Panc1 (cell line): ENCODE measurements at regions not wholly inside any gene's neighbourhood (a gene's known extent, or its start where the extent isn't known, plus 50 kb on each side); places are given as distances from the start of the nearest gene placed in this dataset.

Experiments
- ATAC-seq: fragments of 200-7000 bp; cut with Tn5 transposase; 2 replicates; pipeline ENCODE4 v1.9.1; 2020; ENCODE audit warnings: mild to moderate bottlenecking, moderate library complexity
- BruUV-seq: library from RNA; stranded (reverse); fragments of 400-500 nt; replicated peaks from 2 replicates; lab custom pipeline; 2021; lab: Mats Ljungman, UMichigan
- CTCF ChIA-PET: fragments of 300-600 bp; sonication (Branson Sonifier 250); formaldehyde crosslinking; loops from one replicate; lab custom pipeline; 2022; ENCODE audit warnings: antibody characterized with exemption; lab: Charles Lee
- POLR2A ChIA-PET: fragments of 300-600 bp; sonication (Branson Sonifier 250); formaldehyde crosslinking; loops from one replicate; lab custom pipeline; 2022; ENCODE audit warnings: antibody characterized with exemption; lab: Charles Lee
- DNase-seq: peaks from one replicate; pipeline ENCODE4 v3.0.0-alpha.2; 2010; ENCODE audit warnings: low read depth, low spot score
- H3K27ac ChIP-seq: 2 replicates; pipeline ENCODE4 v1.5.1; 2011; ENCODE audit warnings: mild to moderate bottlenecking, low read length, inconsistent platforms
- H3K27me3 ChIP-seq: fragments of 200-500 bp; sonication (Bioruptor generic); 2 replicates; pipeline ENCODE4 v1.6.0; 2014; ENCODE audit warnings: low read length, inconsistent platforms; ENCODE audit not compliant: control insufficient read depth, insufficient read depth
- H3K36me3 ChIP-seq: fragments of 200-500 bp; sonication (Bioruptor generic); 2 replicates; pipeline ENCODE4 v1.5.1; 2014; ENCODE audit warnings: inconsistent platforms, mild to moderate bottlenecking, low read length, moderate library complexity; ENCODE audit not compliant: control insufficient read depth, insufficient read depth
- H3K4me1 ChIP-seq: 2 replicates; pipeline ENCODE4 v1.5.1; 2011; ENCODE audit warnings: inconsistent platforms, mild to moderate bottlenecking, low read length, moderate library complexity; ENCODE audit not compliant: control insufficient read depth, insufficient read depth
- H3K4me3 ChIP-seq, 2 experiments: 2 replicates each; pipeline ENCODE4 v1.5.1; 2011 to 2012; ENCODE audit warnings: low read depth in 2 of 2, low read length in 2 of 2, mild to moderate bottlenecking in 2 of 2, inconsistent platforms in 1 of 2, moderate library complexity in 1 of 2
- H3K9me3 ChIP-seq: fragments of 200-500 bp; sonication (Bioruptor generic); 2 replicates; pipeline ENCODE4 v1.5.1; 2014; ENCODE audit warnings: low read depth, mild to moderate bottlenecking, inconsistent platforms, low read length, moderate library complexity; ENCODE audit not compliant: control insufficient read depth, insufficient read depth
- CTCF ChIP-seq: fragments of 450-650 bp; IDR thresholded peaks from 2 replicates; pipeline ENCODE4 v1.5.1; 2017; ENCODE audit warnings: mild to moderate bottlenecking
- POLR2AphosphoS5 ChIP-seq: IDR thresholded peaks from 2 replicates; pipeline ENCODE4 v1.6.1; 2012; ENCODE audit warnings: mild to moderate bottlenecking, low read depth, low read length, moderate library complexity
- REST ChIP-seq, 2 experiments: IDR thresholded peaks; 2 replicates each; pipeline ENCODE4 v1.6.1; 2011 to 2012; ENCODE audit warnings: low read depth in 2 of 2, control low read depth in 1 of 2, low read length in 1 of 2, mild to moderate bottlenecking in 1 of 2, moderate library complexity in 1 of 2; ENCODE audit not compliant: insufficient read depth in 1 of 2
- SIN3A ChIP-seq: IDR thresholded peaks from 2 replicates; pipeline ENCODE4 v1.6.1; 2012; ENCODE audit warnings: low read depth, mild to moderate bottlenecking, low read length, moderate library complexity, borderline replicate concordance; ENCODE audit not compliant: insufficient read depth
- TCF7L2 ChIP-seq: IDR thresholded peaks from 2 replicates; pipeline ENCODE4 v1.6.1; 2011; ENCODE audit warnings: mild to moderate bottlenecking, low read depth, low read length, inconsistent platforms
- in situ Hi-C: cut with HindIII; loops from 2 replicates; pipeline ENCODE4 v1.10.0; 2016; ENCODE audit warnings: low sequenced_read_pairs, low pct_unique_long_range_greater_than_20kb
- intact Hi-C: fragments of 100-400 bp; cut with micrococcal nuclease; formaldehyde crosslinking; loops from one replicate; pipeline ENCODE4 v1.10.0; 2022; ENCODE audit not compliant: unreplicated experiment

GRCh38 chr13:59345311-59345710 lies 818.4 kb downstream of the DIAPH3 start:
- H3K4me1 ChIP-seq: no peaks in the 10 kb centered on the region
- ChIA-PET CTCF (no interaction called here), POLR2A (no interaction called here)
- no peaks in the 10 kb centered on the region for H3K27me3 ChIP-seq
- in situ Hi-C loops (no loop called here), intact Hi-C loops (no loop called here)
- no peak overlapping the region for H3K27ac ChIP-seq
- TF ChIP-seq REST (IDR thresholded peaks at IDR 0.05; ENCODE audit: insufficient read depth in 1 of 2, low read depth in 2 of 2, low read length in 1 of 2) (no peak), POLR2AphosphoS5 (no peak), TCF7L2 (no peak), SIN3A (no peak)
- H3K4me3 ChIP-seq: no peak overlapping the region
- DNase-seq: no peak
- H3K9me3 ChIP-seq: no peaks in the 10 kb centered on the region
- no peak for ATAC-seq
- no peaks in the 10 kb centered on the region for H3K36me3 ChIP-seq
- BruUV-seq: no TSS peak

GRCh38 chr13:59346999-59347723 lies 816.6 kb downstream of the DIAPH3 start:
- DNase-seq (no peak), ATAC-seq (no peak)
- TF ChIP-seq POLR2AphosphoS5 (no peak), SIN3A (no peak), REST (IDR thresholded peaks at IDR 0.05; ENCODE audit: insufficient read depth in 1 of 2, low read depth in 2 of 2, low read length in 1 of 2) (no peak), TCF7L2 (no peak), CTCF (no peak)
- Histone ChIP-seq H3K27me3 (no peaks in the 10 kb centered on the region), H3K4me3 (no peak overlapping the region), H3K4me1 (no peaks in the 10 kb centered on the region), H3K9me3 (no peaks in the 10 kb centered on the region), H3K27ac (no peak overlapping the region), H3K36me3 (no peaks in the 10 kb centered on the region)
- ChIA-PET POLR2A (no interaction called here), CTCF (no interaction called here)
- intact Hi-C loops (no loop called here), in situ Hi-C loops (no loop called here)
- no TSS peak for BruUV-seq
